ENCODE measurements at regions not wholly inside any gene's neighbourhood (a gene's known extent, or its start where the extent isn't known, plus 50 kb on each side); places are given as distances from the start of the nearest gene placed in this dataset.

GRCh38 chr9:80369641-80370040, 797.9 kb downstream of the TLE4 start:
- DNase-seq (ENCODE audit: low spot score) = no peak

GRCh38 chr9:80366626-80367025, 794.9 kb downstream of the TLE4 start:
- no peak for DNase-seq (ENCODE audit: low spot score)

GRCh38 chr9:80359941-80360881, 788.4 kb downstream of the TLE4 start:
- no peak for DNase-seq (ENCODE audit: low spot score)

GRCh38 chr9:80359291-80359690, 787.5 kb downstream of the TLE4 start:
- DNase-seq (ENCODE audit: low spot score) = no peak

- no peak for DNase-seq (ENCODE audit: low spot score)
Observed at GRCh38 chr9:80352967-80353366, 781.2 kb downstream of the TLE4 start.

GRCh38 chr9:80351612-80352011, 779.8 kb downstream of the TLE4 start:
- no peak for DNase-seq (ENCODE audit: low spot score)

- DNase-seq (ENCODE audit: low spot score) = no peak
Observed at GRCh38 chr9:80326105-80326504, 754.3 kb downstream of the TLE4 start.

- no peak for DNase-seq (ENCODE audit: low spot score)
Observed at GRCh38 chr9:80320916-80321315, 749.2 kb downstream of the TLE4 start.

GRCh38 chr9:80320480-80320879, 748.7 kb downstream of the TLE4 start:
- no peak for DNase-seq (ENCODE audit: low spot score)

GRCh38 chr9:80305136-80305535, 733.4 kb downstream of the TLE4 start:
- no peak for DNase-seq (ENCODE audit: low spot score)

GRCh38 chr9:80294955-80295354, 723.2 kb downstream of the TLE4 start:
- no peak for DNase-seq (ENCODE audit: low spot score)

- no peak for DNase-seq (ENCODE audit: low spot score)
Observed at GRCh38 chr9:80294318-80294717, 722.6 kb downstream of the TLE4 start.

- no peak for DNase-seq (ENCODE audit: low spot score)
Observed at GRCh38 chr9:80292231-80292630, 720.5 kb downstream of the TLE4 start.

- no peak for DNase-seq (ENCODE audit: low spot score)
Observed at GRCh38 chr9:80285326-80285725, 713.6 kb downstream of the TLE4 start.

- no peak for DNase-seq (ENCODE audit: low spot score)
Observed at GRCh38 chr9:80282766-80283165, 711.0 kb downstream of the TLE4 start.

- no peak for DNase-seq (ENCODE audit: low spot score)
Observed at GRCh38 chr9:80259079-80259478, 687.3 kb downstream of the TLE4 start.

GRCh38 chr9:80251778-80252177, 680.0 kb downstream of the TLE4 start:
- DNase-seq (ENCODE audit: low spot score) = no peak

GRCh38 chr9:80242022-80242421, 670.3 kb downstream of the TLE4 start:
- DNase-seq (ENCODE audit: low spot score) = no peak

GRCh38 chr9:80235752-80236151, 664.0 kb downstream of the TLE4 start:
- DNase-seq (ENCODE audit: low spot score) = no peak

- no peak for DNase-seq (ENCODE audit: low spot score)
Observed at GRCh38 chr9:80233906-80234305, 662.1 kb downstream of the TLE4 start.

- DNase-seq (ENCODE audit: low spot score) = no peak
Observed at GRCh38 chr9:80233102-80233843, 661.5 kb downstream of the TLE4 start.

GRCh38 chr9:80231318-80232236, 659.8 kb downstream of the TLE4 start:
- no peak for DNase-seq (ENCODE audit: low spot score)

All from hematopoietic multipotent progenitor cell treated with erythropoietin and hydrocortisone succinate and interleukin-3 and kit ligand, for 15 days (in vitro differentiated cells).